Caco-2 (cell line): ENCODE measurements at regions not wholly inside any gene's neighbourhood (a gene's known extent, or its start where the extent isn't known, plus 50 kb on each side); places are given as distances from the start of the nearest gene placed in this dataset.

ENCODE experiments used
- BruUV-seq: library from RNA; stranded (reverse); fragments of 400-500 nt; replicated peaks from 2 replicates; lab custom pipeline; 2021; lab: Mats Ljungman, UMichigan
- CTCF ChIA-PET: fragments of 300-600 bp; sonication (Branson Sonifier 250); formaldehyde crosslinking; loops from one replicate; lab custom pipeline; 2022; ENCODE audit warnings: antibody characterized with exemption; lab: Charles Lee
- POLR2A ChIA-PET: fragments of 300-600 bp; sonication (Branson Sonifier 250); formaldehyde crosslinking; loops from one replicate; lab custom pipeline; 2022; ENCODE audit warnings: antibody characterized with exemption; lab: Charles Lee
- DNase-seq, 2 experiments: peaks; one replicate each; pipeline versions ENCODE4 v3.0.0 to v3.0.0-alpha.2; 2020 to 2022
- H3K27me3 ChIP-seq: replicated peaks from 2 replicates; pipeline ENCODE4 v1.6.0; 2011; ENCODE audit warnings: low read length; ENCODE audit not compliant: control insufficient read depth, insufficient read depth
- H3K36me3 ChIP-seq: 2 replicates; pipeline ENCODE4 v1.5.1; 2011; ENCODE audit warnings: low read length; ENCODE audit not compliant: control insufficient read depth, insufficient read depth
- H3K4me1 ChIP-seq: fragments of 250-450 bp; sonication (Bioruptor Pico); 2 replicates; pipeline ENCODE4 v1.5.1; 2020; ENCODE audit warnings: mild to moderate bottlenecking
- H3K4me3 ChIP-seq: 2 replicates; pipeline ENCODE4 v1.5.1; 2011; ENCODE audit warnings: low read depth, mild to moderate bottlenecking, control low read depth, low read length
- H3K9me3 ChIP-seq: fragments of 250-450 bp; sonication (Bioruptor Pico); 2 replicates; pipeline ENCODE4 v1.5.1; 2020; ENCODE audit warnings: mild to moderate bottlenecking, moderate library complexity
- H3K27ac Mint-ChIP-seq: one replicate; pipeline ENCODE4 v1.8.0; 2022; ENCODE audit warnings: mixed read lengths; ENCODE audit not compliant: unreplicated experiment
- H3K27me3 Mint-ChIP-seq: one replicate; pipeline ENCODE4 v1.8.0; 2022; ENCODE audit warnings: mixed read lengths; ENCODE audit not compliant: insufficient read depth, unreplicated experiment
- H3K36me3 Mint-ChIP-seq: one replicate; pipeline ENCODE4 v1.8.0; 2022; ENCODE audit warnings: mild to moderate bottlenecking, mixed read lengths; ENCODE audit not compliant: insufficient read depth, unreplicated experiment
- H3K4me1 Mint-ChIP-seq: one replicate; pipeline ENCODE4 v1.8.0; 2022; ENCODE audit warnings: low read depth, mixed read lengths; ENCODE audit not compliant: unreplicated experiment
- H3K4me3 Mint-ChIP-seq: one replicate; pipeline ENCODE4 v1.8.0; 2022; ENCODE audit warnings: mild to moderate bottlenecking, moderate library complexity, mixed read lengths; ENCODE audit not compliant: unreplicated experiment
- H3K9me3 Mint-ChIP-seq: one replicate; pipeline ENCODE4 v1.8.0; 2022; ENCODE audit warnings: mixed read lengths; ENCODE audit not compliant: unreplicated experiment
- CTCF ChIP-seq, 2 experiments: fragments of 200-600 bp in 1 of 2; IDR thresholded peaks; 1 replicate in 1 of 2; 2 replicates in 1 of 2; pipeline versions ENCODE4 v1.5.1 to v1.8.0; 2011 to 2022; ENCODE audit warnings: antibody characterized with exemption in 1 of 2, control low read depth in 1 of 2, inconsistent platforms in 1 of 2, low read depth in 1 of 2, low read length in 1 of 2, mild to moderate bottlenecking in 1 of 2, moderate library complexity in 1 of 2; ENCODE audit not compliant: insufficient read depth in 1 of 2, severe bottlenecking in 1 of 2, unreplicated experiment in 1 of 2
- intact Hi-C: fragments of 100-400 bp; cut with micrococcal nuclease; formaldehyde crosslinking; loops from one replicate; pipeline ENCODE4 v1.10.0; 2022; ENCODE audit not compliant: unreplicated experiment

- no peaks in the 10 kb centered on the region for H3K4me1 Mint-ChIP-seq
- H3K4me1 ChIP-seq = no peaks in the 10 kb centered on the region
- no peak overlapping the region for H3K27ac Mint-ChIP-seq
- H3K4me3 ChIP-seq = no peak overlapping the region
- ChIA-PET CTCF (no interaction called here), POLR2A (no interaction called here)
- no peaks in the 10 kb centered on the region for H3K36me3 ChIP-seq
- H3K9me3 ChIP-seq = no peaks in the 10 kb centered on the region
- H3K27me3 ChIP-seq = no peaks in the 10 kb centered on the region
- H3K4me3 Mint-ChIP-seq = no peak overlapping the region
- no peaks in the 10 kb centered on the region for H3K36me3 Mint-ChIP-seq
- no peaks in the 10 kb centered on the region for H3K27me3 Mint-ChIP-seq
- intact Hi-C loops = no loop called here
- no peak for DNase-seq
- no peak for TF ChIP-seq CTCF (IDR thresholded peaks at IDR 0.05; ENCODE audit: insufficient read depth in 1 of 2, low read depth in 1 of 2, low read length in 1 of 2, severe bottlenecking in 1 of 2, unreplicated experiment in 1 of 2)
- H3K9me3 Mint-ChIP-seq = no peaks in the 10 kb centered on the region
- no TSS peak for BruUV-seq
These were observed 122.7 kb upstream of the HS3ST5 start for GRCh38 chr6:114465511-114465910.

- H3K4me3 Mint-ChIP-seq = no peak overlapping the region
- no peaks in the 10 kb centered on the region for H3K4me1 Mint-ChIP-seq
- no peaks in the 10 kb centered on the region for H3K27me3 Mint-ChIP-seq
- H3K4me1 ChIP-seq = 0 out of 2 replicates have a peak, but pooled peaks cover 4% of the 10 kb centered on the region
- CTCF ChIA-PET = no interaction called here
- no peaks in the 10 kb centered on the region for H3K9me3 ChIP-seq
- DNase-seq = no peak
- H3K27ac Mint-ChIP-seq = no peak overlapping the region
- no peak for TF ChIP-seq CTCF (IDR thresholded peaks at IDR 0.05; ENCODE audit: insufficient read depth in 1 of 2, low read depth in 1 of 2, low read length in 1 of 2, severe bottlenecking in 1 of 2, unreplicated experiment in 1 of 2)
- BruUV-seq = no TSS peak
- no peaks in the 10 kb centered on the region for H3K36me3 Mint-ChIP-seq
- no peaks in the 10 kb centered on the region for H3K27me3 ChIP-seq
- POLR2A ChIA-PET = no interaction called here
- H3K9me3 Mint-ChIP-seq = no peaks in the 10 kb centered on the region
- H3K36me3 ChIP-seq = no peaks in the 10 kb centered on the region
- no peak overlapping the region for H3K4me3 ChIP-seq
- intact Hi-C loops = no loop called here
These were observed 111.0 kb upstream of the HS3ST5 start for GRCh38 chr6:114453737-114454276.

- TF ChIP-seq CTCF (IDR thresholded peaks at IDR 0.05; ENCODE audit: insufficient read depth in 1 of 2, low read depth in 1 of 2, low read length in 1 of 2, severe bottlenecking in 1 of 2, unreplicated experiment in 1 of 2) = no peak
These were observed 110.1 kb upstream of the HS3ST5 start for GRCh38 chr6:114452785-114453401.

More at GRCh38 chr6:114452785-114453401, 110.1 kb upstream of the HS3ST5 start:
- Histone ChIP-seq H3K36me3 (no peaks in the 10 kb centered on the region), H3K4me1 (0 out of 2 replicates have a peak, but pooled peaks cover 4% of the 10 kb centered on the region), H3K27me3 (no peaks in the 10 kb centered on the region), H3K9me3 (no peaks in the 10 kb centered on the region), H3K4me3 (no peak overlapping the region)
- ChIA-PET POLR2A (no interaction called here), CTCF (no interaction called here)
- H3K4me1 Mint-ChIP-seq = no peaks in the 10 kb centered on the region
- no peak for DNase-seq
- BruUV-seq = no TSS peak
- no peaks in the 10 kb centered on the region for H3K36me3 Mint-ChIP-seq
- no peaks in the 10 kb centered on the region for H3K9me3 Mint-ChIP-seq
- intact Hi-C loops = no loop called here
- no peak overlapping the region for H3K4me3 Mint-ChIP-seq
- no peaks in the 10 kb centered on the region for H3K27me3 Mint-ChIP-seq
- H3K27ac Mint-ChIP-seq = no peak overlapping the region
